Hepatocyte (in vitro differentiated cells): ENCODE measurements at regions not wholly inside any gene's neighbourhood (a gene's known extent, or its start where the extent isn't known, plus 50 kb on each side); places are given as distances from the start of the nearest gene placed in this dataset.

Source experiments
- DNase-seq: peaks from one replicate; pipeline ENCODE4 v3.0.0-alpha.2; 2016; ENCODE audit warnings: low spot score
- H2AFZ ChIP-seq: fragments of 200-600 bp; sonication (generic); 2 replicates; pipeline ENCODE4 v1.6.0; 2016; ENCODE audit warnings: antibody characterized with exemption, mild to moderate bottlenecking
- H3K27ac ChIP-seq: fragments of 200-600 bp; sonication (generic); 2 replicates; pipeline ENCODE4 v1.5.1; 2016; ENCODE audit warnings: mild to moderate bottlenecking
- H3K27me3 ChIP-seq: fragments of 200-600 bp; sonication (generic); 2 replicates; pipeline ENCODE4 v1.6.1; 2016
- H3K36me3 ChIP-seq: fragments of 200-600 bp; sonication (generic); replicated peaks from 2 replicates; pipeline ENCODE4 v1.5.1; 2016; ENCODE audit warnings: low read depth; ENCODE audit not compliant: insufficient read depth
- H3K4me1 ChIP-seq: fragments of 200-600 bp; sonication (generic); 2 replicates; pipeline ENCODE4 v1.5.1; 2016; ENCODE audit warnings: mild to moderate bottlenecking, moderate library complexity; ENCODE audit not compliant: insufficient read depth
- H3K4me2 ChIP-seq: fragments of 200-600 bp; sonication (generic); 2 replicates; pipeline ENCODE4 v1.6.0; 2016
- H3K4me3 ChIP-seq: fragments of 200-600 bp; sonication (generic); 2 replicates; pipeline ENCODE4 v1.5.1; 2016; ENCODE audit warnings: mild to moderate bottlenecking
- H3K79me2 ChIP-seq: fragments of 200-600 bp; sonication (generic); 2 replicates; pipeline ENCODE4 v1.6.0; 2017; ENCODE audit warnings: mild to moderate bottlenecking
- H3K9me2 ChIP-seq: fragments of 200-600 bp; sonication (generic); replicated peaks from 2 replicates; pipeline ENCODE4 v1.6.0; 2017; ENCODE audit warnings: mild to moderate bottlenecking; ENCODE audit not compliant: insufficient read depth
- H3K9me3 ChIP-seq: fragments of 200-600 bp; sonication (generic); 2 replicates; pipeline ENCODE4 v1.5.1; 2016; ENCODE audit warnings: low read depth, mild to moderate bottlenecking
- H4K20me1 ChIP-seq: fragments of 200-600 bp; sonication (generic); 2 replicates; pipeline ENCODE4 v1.6.0; 2016; ENCODE audit warnings: mild to moderate bottlenecking; ENCODE audit not compliant: insufficient read depth, poor library complexity, severe bottlenecking
- EZH2 ChIP-seq: fragments of 200-600 bp; sonication (generic); IDR thresholded peaks from 2 replicates; pipeline ENCODE4 v1.6.1; 2016; ENCODE audit warnings: antibody characterized with exemption, mild to moderate bottlenecking, borderline replicate concordance
- EZH2phosphoT487 ChIP-seq: fragments of 200-600 bp; sonication (generic); IDR thresholded peaks from one replicate; pipeline ENCODE4 v1.6.1; 2018; ENCODE audit warnings: antibody characterized with exemption, mild to moderate bottlenecking, low read depth, moderate library complexity; ENCODE audit not compliant: unreplicated experiment, severe bottlenecking
- WGBS: methylation state at CpG from one replicate; pipeline ENCODE4 v1.1.6; 2016; ENCODE audit warnings: low lambda C conversion rate; ENCODE audit errors: missing lambda C conversion rate; 5-methylcytosine and 5-hydroxymethylcytosine counted together
- TF ChIP-seq, protein P1 (sequence below): fragments of 200-600 bp; sonication (generic); IDR thresholded peaks from 2 replicates; pipeline ENCODE4 v1.5.1; 2016; ENCODE audit warnings: antibody characterized with exemption, mild to moderate bottlenecking; ENCODE audit not compliant: poor library complexity

DNA sequence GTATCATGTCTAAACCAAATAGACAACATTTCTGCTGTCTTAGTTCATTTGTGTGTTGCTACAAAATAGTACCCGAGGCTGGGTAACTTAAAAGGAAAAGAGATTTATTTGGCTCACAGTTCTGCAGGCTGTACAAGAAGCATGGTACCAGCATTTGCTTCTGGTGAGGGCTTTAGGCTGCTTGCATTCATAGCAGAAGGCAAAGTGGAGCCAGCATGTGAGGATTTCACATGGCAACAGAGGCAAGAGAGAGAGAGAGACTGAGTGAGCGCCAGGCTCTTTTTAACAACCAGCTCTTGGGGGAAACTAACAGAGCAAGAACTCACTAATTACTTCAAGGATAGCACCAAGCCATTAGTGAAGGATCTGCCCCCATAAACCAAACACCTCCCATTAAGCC lies 271.4 kb upstream of the SRRM4 start:
- Histone ChIP-seq H4K20me1 (no peaks in the 10 kb centered on the region), H3K79me2 (no peaks in the 10 kb centered on the region), H3K4me3 (no peak overlapping the region), H3K27ac (no peak overlapping the region), H3K36me3 (no peaks in the 10 kb centered on the region), H3K4me1 (no peaks in the 10 kb centered on the region), H3K9me2 (no peaks in the 10 kb centered on the region), H3K9me3 (no peaks in the 10 kb centered on the region), H2AFZ (no peak overlapping the region), H3K27me3 (no peaks in the 10 kb centered on the region), H3K4me2 (no peak overlapping the region)
- WGBS, result 81% methylated on average over 2 of the region's 2 CpGs
- DNase-seq, result no peak
- TF ChIP-seq EZH2, result no peak

GRCh38 chr12:118711185-118711584 lies 270.2 kb upstream of the SRRM4 start:
- no peaks in the 10 kb centered on the region for H3K36me3 ChIP-seq
- H3K4me2 ChIP-seq, result no peak overlapping the region
- DNase-seq, result no peak
- H3K27ac ChIP-seq, result no peak overlapping the region
- H3K4me3 ChIP-seq, result no peak overlapping the region
- no peaks in the 10 kb centered on the region for H4K20me1 ChIP-seq
- no peaks in the 10 kb centered on the region for H3K9me2 ChIP-seq
- H3K79me2 ChIP-seq, result no peaks in the 10 kb centered on the region
- 68% methylated on average over 1 of the region's 1 CpG for WGBS
- no peaks in the 10 kb centered on the region for H3K27me3 ChIP-seq
- H3K9me3 ChIP-seq, result no peaks in the 10 kb centered on the region
- TF ChIP-seq, protein P1, sequence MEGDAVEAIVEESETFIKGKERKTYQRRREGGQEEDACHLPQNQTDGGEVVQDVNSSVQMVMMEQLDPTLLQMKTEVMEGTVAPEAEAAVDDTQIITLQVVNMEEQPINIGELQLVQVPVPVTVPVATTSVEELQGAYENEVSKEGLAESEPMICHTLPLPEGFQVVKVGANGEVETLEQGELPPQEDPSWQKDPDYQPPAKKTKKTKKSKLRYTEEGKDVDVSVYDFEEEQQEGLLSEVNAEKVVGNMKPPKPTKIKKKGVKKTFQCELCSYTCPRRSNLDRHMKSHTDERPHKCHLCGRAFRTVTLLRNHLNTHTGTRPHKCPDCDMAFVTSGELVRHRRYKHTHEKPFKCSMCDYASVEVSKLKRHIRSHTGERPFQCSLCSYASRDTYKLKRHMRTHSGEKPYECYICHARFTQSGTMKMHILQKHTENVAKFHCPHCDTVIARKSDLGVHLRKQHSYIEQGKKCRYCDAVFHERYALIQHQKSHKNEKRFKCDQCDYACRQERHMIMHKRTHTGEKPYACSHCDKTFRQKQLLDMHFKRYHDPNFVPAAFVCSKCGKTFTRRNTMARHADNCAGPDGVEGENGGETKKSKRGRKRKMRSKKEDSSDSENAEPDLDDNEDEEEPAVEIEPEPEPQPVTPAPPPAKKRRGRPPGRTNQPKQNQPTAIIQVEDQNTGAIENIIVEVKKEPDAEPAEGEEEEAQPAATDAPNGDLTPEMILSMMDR, result no peak
- TF ChIP-seq EZH2phosphoT487 (no peak), EZH2 (no peak)
- no peak overlapping the region for H2AFZ ChIP-seq
- no peaks in the 10 kb centered on the region for H3K4me1 ChIP-seq

DNA sequence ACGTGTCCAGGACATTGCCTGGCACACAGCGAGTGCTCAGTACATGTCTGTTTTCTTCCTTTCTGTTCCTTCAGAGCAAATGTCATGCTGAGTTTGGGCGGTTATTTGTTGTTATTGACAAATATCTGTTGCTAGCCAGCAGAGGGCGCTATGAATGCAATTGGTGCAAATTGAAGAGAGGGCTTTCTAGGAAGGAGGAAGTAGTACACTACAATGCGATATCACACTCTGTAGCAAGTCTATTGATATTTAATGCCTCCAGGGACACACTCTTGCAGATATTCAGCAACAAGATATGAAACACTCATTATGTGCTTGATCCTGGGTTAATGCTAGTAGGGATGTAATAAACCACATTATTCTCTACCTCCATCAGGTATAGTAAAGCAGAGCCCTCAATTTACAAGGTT lies 267.3 kb upstream of the SRRM4 start:
- peak; percentile 57 for DNase-seq
- H3K36me3 ChIP-seq, result no peaks in the 10 kb centered on the region
- 12% methylated on average over 5 of the region's 5 CpGs for WGBS
- TF ChIP-seq EZH2, result no peak
- TF ChIP-seq, protein P1, result peak; percentile 49
- no peak overlapping the region for H3K4me3 ChIP-seq
- H2AFZ ChIP-seq, result no peak overlapping the region
- H3K9me3 ChIP-seq, result no peaks in the 10 kb centered on the region
- H3K27me3 ChIP-seq, result no peaks in the 10 kb centered on the region
- no peaks in the 10 kb centered on the region for H4K20me1 ChIP-seq
- no peak overlapping the region for H3K4me2 ChIP-seq
- H3K9me2 ChIP-seq, result no peaks in the 10 kb centered on the region
- H3K4me1 ChIP-seq, result no peaks in the 10 kb centered on the region
- no peak overlapping the region for H3K27ac ChIP-seq
- no peaks in the 10 kb centered on the region for H3K79me2 ChIP-seq

- Histone ChIP-seq H4K20me1 (no peaks in the 10 kb centered on the region), H3K4me3 (no peak overlapping the region), H3K9me2 (no peaks in the 10 kb centered on the region), H3K27ac (no peak overlapping the region), H3K79me2 (no peaks in the 10 kb centered on the region), H2AFZ (no peak overlapping the region), H3K9me3 (no peaks in the 10 kb centered on the region), H3K36me3 (no peaks in the 10 kb centered on the region), H3K4me2 (no peak overlapping the region), H3K27me3 (no peaks in the 10 kb centered on the region), H3K4me1 (no peaks in the 10 kb centered on the region)
- DNase-seq, result no peak
- 26% methylated on average over 4 of the region's 4 CpGs for WGBS
- TF ChIP-seq EZH2 (no peak), EZH2phosphoT487 (no peak)
These were observed 266.8 kb upstream of the SRRM4 start for GRCh38 chr12:118714500-118714899.
